HL-60 (cell line): ENCODE measurements at regions not wholly inside any gene's neighbourhood (a gene's known extent, or its start where the extent isn't known, plus 50 kb on each side); places are given as distances from the start of the nearest gene placed in this dataset.

Experiments
- DNase-seq, 2 experiments: peaks; one replicate each; pipeline ENCODE4 v3.0.0-alpha.2; 2010 to 2020; ENCODE audit warnings: low read depth in 1 of 2, low spot score in 1 of 2
- H3K27ac ChIP-seq: fragments of 250-450 bp; sonication (Bioruptor Pico); replicated peaks from 2 replicates; pipeline ENCODE4 v1.5.1; 2020; ENCODE audit warnings: mild to moderate bottlenecking, moderate library complexity
- H3K27me3 ChIP-seq: fragments of 250-450 bp; sonication (Bioruptor Pico); 2 replicates; pipeline ENCODE4 v1.5.1; 2021; ENCODE audit warnings: mild to moderate bottlenecking, moderate library complexity; ENCODE audit not compliant: insufficient read depth, poor library complexity, severe bottlenecking
- H3K4me3 ChIP-seq: replicated peaks from 2 replicates; pipeline ENCODE4 v1.5.1; 2011; ENCODE audit warnings: mild to moderate bottlenecking, control low read depth, low read length; ENCODE audit not compliant: insufficient read depth
- CTCF ChIP-seq: IDR thresholded peaks from one replicate; pipeline ENCODE4 v1.5.1; 2011; ENCODE audit warnings: low read length, control low read depth, inconsistent platforms; ENCODE audit not compliant: insufficient read depth
- GABPA ChIP-seq: IDR thresholded peaks from 2 replicates; pipeline ENCODE4 v1.6.1; 2012; ENCODE audit warnings: low read depth
- POLR2AphosphoS5 ChIP-seq: IDR thresholded peaks from 2 replicates; pipeline ENCODE4 v1.6.1; 2012; ENCODE audit warnings: low read depth
- REST ChIP-seq: IDR thresholded peaks from 2 replicates; pipeline ENCODE4 v1.6.1; 2012; ENCODE audit warnings: low read depth; ENCODE audit not compliant: insufficient replicate concordance
- SPI1 ChIP-seq: IDR thresholded peaks from 2 replicates; pipeline ENCODE4 v1.6.1; 2012; ENCODE audit warnings: low read depth, mild to moderate bottlenecking, borderline replicate concordance

DNA sequence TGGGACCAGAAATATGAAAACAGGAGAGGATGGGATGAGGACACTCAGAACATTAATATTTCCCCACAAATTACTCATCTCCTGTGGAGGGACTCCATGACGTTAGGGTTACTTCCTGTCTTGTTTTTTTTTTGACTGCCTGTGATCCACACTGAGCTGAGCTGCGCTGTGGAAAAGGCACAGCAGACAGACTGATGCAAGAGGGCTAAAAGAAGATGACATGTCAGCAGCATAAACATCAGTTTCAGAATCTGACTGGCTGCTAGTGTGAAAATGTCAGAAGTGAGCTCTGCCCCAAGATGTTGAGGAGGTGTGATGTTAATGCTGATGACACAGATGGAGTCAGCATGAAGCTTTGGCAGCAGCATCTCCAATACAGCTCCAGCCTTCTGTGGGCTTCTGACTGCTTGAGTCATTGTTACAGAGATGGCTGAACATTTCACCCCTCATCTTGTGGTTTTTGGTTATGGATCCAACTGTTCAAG is 286.8 kb downstream of the BLID start:
- DNase-seq = no peak
- Histone ChIP-seq H3K27me3 (no peaks in the 10 kb centered on the region), H3K27ac (no peak overlapping the region), H3K4me3 (no peak overlapping the region)
- TF ChIP-seq CTCF (no peak), SPI1 (no peak), GABPA (no peak)

- H3K27ac ChIP-seq = no peak overlapping the region
- no peaks in the 10 kb centered on the region for H3K27me3 ChIP-seq
- no peak overlapping the region for H3K4me3 ChIP-seq
- no peak for DNase-seq
- TF ChIP-seq CTCF = no peak
- TF ChIP-seq POLR2AphosphoS5 = no peak
- TF ChIP-seq GABPA = no peak
- no peak for TF ChIP-seq REST
- TF ChIP-seq SPI1 = no peak
Observed at GRCh38 chr11:121814962-121815361, 301.1 kb downstream of the BLID start.

- TF ChIP-seq POLR2AphosphoS5 = no peak
- no peak for TF ChIP-seq SPI1
- no peak for TF ChIP-seq CTCF
- TF ChIP-seq GABPA = no peak
- no peak for TF ChIP-seq REST
- Histone ChIP-seq H3K27ac (no peak overlapping the region), H3K27me3 (no peaks in the 10 kb centered on the region), H3K4me3 (no peak overlapping the region)
- no peak for DNase-seq
Observed at GRCh38 chr11:121814296-121814695, 301.7 kb downstream of the BLID start.

DNA sequence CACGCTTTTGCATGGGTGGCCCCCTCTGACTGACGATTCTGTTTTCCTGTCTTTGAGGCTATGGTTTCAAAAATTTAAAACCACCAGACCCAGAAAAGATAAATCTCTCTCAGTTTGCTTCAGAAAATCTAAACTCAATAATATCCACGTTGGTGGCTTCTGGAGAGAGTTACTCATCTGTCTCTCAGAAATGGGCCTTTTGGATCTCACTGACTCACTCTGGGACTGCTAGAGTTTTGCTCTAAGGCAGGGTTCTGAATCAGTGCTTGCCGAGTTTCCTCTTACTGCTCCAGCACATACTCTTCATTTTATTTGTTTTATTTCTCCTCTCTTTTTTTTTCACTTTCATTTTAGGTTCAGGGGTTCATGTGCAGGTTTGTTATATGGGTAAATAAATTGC is 305.7 kb downstream of the BLID start:
- Histone ChIP-seq H3K27ac (no peak overlapping the region), H3K4me3 (no peak overlapping the region)
- no peak for DNase-seq

More for the DNA sequence above, 305.7 kb downstream of the BLID start:
- peaks cover 3% of the 10 kb centered on the region for H3K27me3 ChIP-seq
- no peak for TF ChIP-seq SPI1
- no peak for TF ChIP-seq GABPA
- no peak for TF ChIP-seq REST
- no peak for TF ChIP-seq CTCF
- TF ChIP-seq POLR2AphosphoS5 = no peak
